H9 (cell line): ENCODE measurements at regions not wholly inside any gene's neighbourhood (a gene's known extent, or its start where the extent isn't known, plus 50 kb on each side); places are given as distances from the start of the nearest gene placed in this dataset.

Experiments used
- DNase-seq: peaks from one replicate; pipeline ENCODE4 v3.0.0-alpha.2; 2017
- H2AFZ ChIP-seq: one replicate; pipeline ENCODE4 v1.6.1; 2013; ENCODE audit warnings: mild to moderate bottlenecking, low read length, control low read depth, moderate library complexity
- H2AK5ac ChIP-seq: 2 replicates; pipeline ENCODE4 v1.6.1; 2013; ENCODE audit warnings: low read length, control low read depth, mixed read lengths; ENCODE audit not compliant: insufficient read length
- H2BK120ac ChIP-seq: one replicate; pipeline ENCODE4 v1.6.1; 2013; ENCODE audit warnings: low read depth, mild to moderate bottlenecking, low read length, control low read depth, inconsistent platforms; ENCODE audit not compliant: poor library complexity, severe bottlenecking
- H2BK12ac ChIP-seq: 2 replicates; pipeline ENCODE4 v1.6.1; 2013; ENCODE audit warnings: low read length, control low read depth, mixed read lengths, low read depth; ENCODE audit not compliant: insufficient read length
- H2BK15ac ChIP-seq: 2 replicates; pipeline ENCODE4 v1.6.1; 2013; ENCODE audit warnings: low read depth, low read length, control low read depth
- H2BK20ac ChIP-seq: one replicate; pipeline ENCODE4 v1.6.1; 2013; ENCODE audit warnings: low read depth, mild to moderate bottlenecking, low read length, control low read depth, inconsistent platforms; ENCODE audit not compliant: poor library complexity, severe bottlenecking
- H2BK5ac ChIP-seq: 2 replicates; pipeline ENCODE4 v1.6.1; 2013; ENCODE audit warnings: low read length, control low read depth, mixed read lengths; ENCODE audit not compliant: insufficient read length
- H3K14ac ChIP-seq: 2 replicates; pipeline ENCODE4 v1.6.1; 2013; ENCODE audit warnings: low read length, control low read depth; ENCODE audit not compliant: insufficient read depth
- H3K18ac ChIP-seq: 2 replicates; pipeline ENCODE4 v1.6.1; 2013; ENCODE audit warnings: low read depth, mild to moderate bottlenecking, mixed read lengths, low read length, control low read depth; ENCODE audit not compliant: insufficient read length
- H3K23ac ChIP-seq: 2 replicates; pipeline ENCODE4 v1.6.1; 2013; ENCODE audit warnings: low read length, control low read depth, mixed read lengths, low read depth; ENCODE audit not compliant: insufficient read length
- H3K23me2 ChIP-seq: 2 replicates; pipeline ENCODE4 v1.6.1; 2013; ENCODE audit warnings: low read depth, mild to moderate bottlenecking, mixed read lengths, low read length, control low read depth; ENCODE audit not compliant: insufficient read length, poor library complexity, severe bottlenecking
- H3K27ac ChIP-seq: 2 replicates; pipeline ENCODE4 v1.5.1; 2013; ENCODE audit warnings: low read length, control low read depth, mixed read lengths, low read depth; ENCODE audit not compliant: insufficient read length
- H3K27me3 ChIP-seq: 2 replicates; pipeline ENCODE4 v1.6.1; 2013; ENCODE audit warnings: low read length, control low read depth, inconsistent platforms; ENCODE audit not compliant: insufficient read depth
- H3K4ac ChIP-seq: 2 replicates; pipeline ENCODE4 v1.6.1; 2013; ENCODE audit warnings: low read depth, mild to moderate bottlenecking, control low read depth, inconsistent platforms, low read length, moderate library complexity
- H3K4me1 ChIP-seq: 2 replicates; pipeline ENCODE4 v1.6.1; 2013; ENCODE audit warnings: low read length, control low read depth, inconsistent platforms; ENCODE audit not compliant: insufficient read depth
- H3K4me2 ChIP-seq: 2 replicates; pipeline ENCODE4 v1.6.1; 2013; ENCODE audit warnings: low read length, control low read depth, mixed read lengths; ENCODE audit not compliant: insufficient read length, insufficient read depth
- H3K56ac ChIP-seq: 2 replicates; pipeline ENCODE4 v1.6.1; 2013; ENCODE audit warnings: low read depth, mild to moderate bottlenecking, mixed read lengths, low read length, control low read depth; ENCODE audit not compliant: insufficient read length
- H3K79me1 ChIP-seq: 2 replicates; pipeline ENCODE4 v1.6.1; 2013; ENCODE audit warnings: low read depth, mild to moderate bottlenecking, moderate library complexity, low read length, control low read depth, inconsistent platforms; ENCODE audit not compliant: insufficient read depth, poor library complexity, severe bottlenecking
- H3K79me2 ChIP-seq: 2 replicates; pipeline ENCODE4 v1.6.1; 2013; ENCODE audit warnings: low read length, control low read depth, inconsistent platforms; ENCODE audit not compliant: insufficient read depth
- H3K9ac ChIP-seq: 2 replicates; pipeline ENCODE4 v1.6.1; 2013; ENCODE audit warnings: low read length, control low read depth, mixed read lengths; ENCODE audit not compliant: insufficient read length; ENCODE audit errors: extremely low read depth
- H3K9me3 ChIP-seq: one replicate; pipeline ENCODE4 v1.6.1; 2013; ENCODE audit warnings: low read depth, low read length, inconsistent platforms; ENCODE audit not compliant: control insufficient read depth
- H3T11ph ChIP-seq: one replicate; pipeline ENCODE4 v1.6.1; 2013; ENCODE audit warnings: mild to moderate bottlenecking, low read length, control low read depth, inconsistent platforms
- H4K20me1 ChIP-seq: one replicate; pipeline ENCODE4 v1.6.1; 2013; ENCODE audit not compliant: control insufficient read depth, insufficient read length, insufficient read depth
- H4K5ac ChIP-seq: 2 replicates; pipeline ENCODE4 v1.6.1; 2013; ENCODE audit warnings: low read depth, mild to moderate bottlenecking, mixed read lengths, low read length, control low read depth; ENCODE audit not compliant: insufficient read length
- H4K8ac ChIP-seq: replicated peaks from 2 replicates; pipeline ENCODE4 v1.6.1; 2013; ENCODE audit warnings: low read length, control low read depth, mixed read lengths, low read depth; ENCODE audit not compliant: insufficient read length
- H4K91ac ChIP-seq: 2 replicates; pipeline ENCODE4 v1.6.1; 2013; ENCODE audit warnings: low read depth, mild to moderate bottlenecking, moderate library complexity, mixed read lengths, low read length, control low read depth; ENCODE audit not compliant: insufficient read length
- H3K27ac Mint-ChIP-seq, 3 experiments: 2 replicates in 2 of 3; 3 replicates in 1 of 3; pipeline ENCODE4 v1.8.0; 2020 to 2021; ENCODE audit warnings: mixed read lengths in 3 of 3, mild to moderate bottlenecking in 1 of 3, moderate library complexity in 1 of 3
- H3K27me3 Mint-ChIP-seq: 2 replicates; pipeline ENCODE4 v1.8.0; 2021; ENCODE audit warnings: low read depth, mild to moderate bottlenecking, moderate library complexity, mixed read lengths
- H3K36me3 Mint-ChIP-seq, 3 experiments: 2 replicates in 2 of 3; 3 replicates in 1 of 3; pipeline ENCODE4 v1.8.0; 2020 to 2021; ENCODE audit warnings: low read depth in 3 of 3, mixed read lengths in 3 of 3; ENCODE audit not compliant: insufficient read depth in 1 of 3
- H3K4me1 Mint-ChIP-seq, 2 experiments: 2 replicates each; pipeline ENCODE4 v1.8.0; 2020; ENCODE audit warnings: mixed read lengths in 2 of 2
- H3K4me3 Mint-ChIP-seq, 2 experiments: 2 replicates in 1 of 2; 3 replicates in 1 of 2; pipeline ENCODE4 v1.8.0; 2020 to 2021; ENCODE audit warnings: mild to moderate bottlenecking in 2 of 2, mixed read lengths in 2 of 2, moderate library complexity in 1 of 2
- H3K9me3 Mint-ChIP-seq, 2 experiments: 2 replicates in 1 of 2; 3 replicates in 1 of 2; pipeline ENCODE4 v1.8.0; 2020; ENCODE audit warnings: mild to moderate bottlenecking in 2 of 2, mixed read lengths in 2 of 2, moderate library complexity in 1 of 2
- CTCF ChIP-seq: fragments of 200-600 bp; sonication (generic); conservative IDR thresholded peaks from 3 replicates; pipeline ENCODE4 v1.8.0; 2021; ENCODE audit warnings: antibody characterized with exemption, mild to moderate bottlenecking
- WGBS: extraction: QIAGEN DNeasy Blood & Tissue Kit; methylation state at CpG from one replicate; pipeline ENCODE4 v1.1.7; 2013; ENCODE audit warnings: missing lambda C conversion rate, low lambda C conversion rate, mixed read lengths; ENCODE audit not compliant: insufficient read length; ENCODE audit errors: extremely low coverage; 5-methylcytosine and 5-hydroxymethylcytosine counted together

- H3K4me3 Mint-ChIP-seq = no peak overlapping the region
- Histone ChIP-seq H3K9ac (no peak overlapping the region), H3K23ac (no peak overlapping the region), H3K14ac (no peak overlapping the region), H3K56ac (no peak overlapping the region), H2AFZ (no peak overlapping the region), H3T11ph (no peak overlapping the region), H2BK20ac (no peak overlapping the region), H3K4me1 (no peaks in the 10 kb centered on the region), H3K4ac (no peak overlapping the region), H4K91ac (no peak overlapping the region), H3K18ac (no peak overlapping the region), H3K9me3 (no peaks in the 10 kb centered on the region), H4K20me1 (no peaks in the 10 kb centered on the region), H2BK15ac (no peak overlapping the region), H3K23me2 (no peaks in the 10 kb centered on the region), H4K8ac (no peak overlapping the region), H2BK5ac (no peak overlapping the region), H3K79me1 (no peaks in the 10 kb centered on the region), H3K4me2 (no peak overlapping the region), H3K27me3 (no peaks in the 10 kb centered on the region), H3K27ac (no peak overlapping the region), H4K5ac (no peak overlapping the region), H3K79me2 (no peaks in the 10 kb centered on the region), H2BK12ac (no peak overlapping the region), H2AK5ac (no peak overlapping the region), H2BK120ac (no peak overlapping the region)
- no peaks in the 10 kb centered on the region for H3K27me3 Mint-ChIP-seq
- no peak for DNase-seq
- no peak overlapping the region for H3K27ac Mint-ChIP-seq
- TF ChIP-seq CTCF = no peak
- H3K9me3 Mint-ChIP-seq = no peaks in the 10 kb centered on the region
- H3K36me3 Mint-ChIP-seq = no peaks in the 10 kb centered on the region
- WGBS = no CpG with 5 or more reads among the region's 3 CpGs
- H3K4me1 Mint-ChIP-seq = peaks cover 4 to 8% of the 10 kb centered on the region in 2 experiments
Observed at GRCh38 chr2:34252111-34252510, 653.0 kb upstream of the FAM98A start.
